ENCODE measurements at regions not wholly inside any gene's neighbourhood (a gene's known extent, or its start where the extent isn't known, plus 50 kb on each side); places are given as distances from the start of the nearest gene placed in this dataset.

- H3K4me3 ChIP-seq = no peak overlapping the region
- intact Hi-C loops (cut with micrococcal nuclease) = no loop called here
Observed at GRCh38 chr5:87997662-87998061, 271.0 kb downstream of the TMEM161B start.

GRCh38 chr5:87966213-87966612 lies 302.4 kb downstream of the TMEM161B start:
- FAIRE-seq = no peak
- TF ChIP-seq TRIM28 (IDR thresholded peaks at IDR 0.05) = no peak
- TF ChIP-seq NR0B1 (IDR thresholded peaks at IDR 0.05; ENCODE audit: partially characterized antibody) = no peak
- TF ChIP-seq ZFP1 (CRISPR knock-in tag; IDR thresholded peaks at IDR 0.05) = no peak
- TF ChIP-seq DEAF1 (CRISPR knock-in tag; IDR thresholded peaks at IDR 0.05) = no peak
- no peak for TF ChIP-seq ZNF197 (CRISPR knock-in tag; IDR thresholded peaks at IDR 0.05; ENCODE audit: low read depth)
- no peak for TF ChIP-seq BCLAF1 (IDR thresholded peaks at IDR 0.05; ENCODE audit: borderline replicate concordance in 1 of 2, control insufficient read depth in 1 of 2, low read depth in 2 of 2, low read length in 1 of 2)
- TF ChIP-seq ZNF316 (IDR thresholded peaks at IDR 0.05) = peak; percentile 88
- no peak for TF ChIP-seq SAFB2 (IDR thresholded peaks at IDR 0.05; ENCODE audit: borderline replicate concordance, low read depth, low read length, severe bottlenecking)
- no peak for TF ChIP-seq CTBP1 (IDR thresholded peaks at IDR 0.05; ENCODE audit: borderline replicate concordance)
- peak; percentile 65 for TF ChIP-seq MAFG (tag; conservative IDR thresholded peaks at IDR 0.05)

More at GRCh38 chr5:87997662-87998061, 271.0 kb downstream of the TMEM161B start:
- H3K36me3 ChIP-seq (ENCODE audit: control insufficient read depth, insufficient read depth, low read length) = no peaks in the 10 kb centered on the region
- H3K9me1 ChIP-seq (ENCODE audit: control insufficient read depth, insufficient read depth, low read length) = no peaks in the 10 kb centered on the region
- no peak overlapping the region for H2AFZ ChIP-seq (ENCODE audit: low read depth, low read length)
- ChIA-PET CTCF (ENCODE audit: low intra/inter-chr PET ratio) (no interaction called here), POLR2A (no interaction called here)
- no peak for ATAC-seq
- no peaks in the 10 kb centered on the region for H3K79me2 ChIP-seq (ENCODE audit: control insufficient read depth, insufficient read depth, low read length)
- no peaks in the 10 kb centered on the region for H3K4me1 ChIP-seq (replicated peaks in 1 of 2; ENCODE audit: control insufficient read depth in 2 of 2, insufficient read depth in 2 of 2, low read length in 2 of 2)
- FAIRE-seq = no peak
- WGBS (ENCODE audit: insufficient coverage, low coverage, missing lambda C conversion rate) = 0% methylated on average over 2 of the region's 3 CpGs
- H3K9ac ChIP-seq (ENCODE audit: insufficient read depth in 1 of 2, low read depth in 2 of 2, low read length in 2 of 2) = no peak overlapping the region
- H3K9me3 ChIP-seq (replicated peaks; ENCODE audit: control insufficient read depth, insufficient read depth, low read depth, low read length) = no peaks in the 10 kb centered on the region
- no peak overlapping the region for H3K4me2 ChIP-seq (ENCODE audit: insufficient read depth, low read length)
- DNase-seq (ENCODE audit: extremely low read depth in 1 of 4, low spot score in 3 of 4) = no peak
- TF ChIP-seq TEAD1 (CRISPR knock-in tag; IDR thresholded peaks at IDR 0.05) (no peak), ZNF212 (CRISPR knock-in tag; IDR thresholded peaks at IDR 0.05) (no peak), ZNF444 (CRISPR knock-in tag; IDR thresholded peaks at IDR 0.05) (no peak)
- H3K27ac ChIP-seq (ENCODE audit: extremely low read depth, low read depth, low read length) = no peak overlapping the region
- H4K20me1 ChIP-seq (replicated peaks; ENCODE audit: control insufficient read depth, insufficient read depth, low read length) = no peaks in the 10 kb centered on the region
- in situ Hi-C loops (cut with MboI) = no loop called here
- no TSS peak for BruUV-seq (replicated peaks)
- H3K27me3 ChIP-seq (ENCODE audit: control insufficient read depth in 2 of 2, insufficient read depth in 2 of 2, low read length in 2 of 2) = no peaks in the 10 kb centered on the region

More at GRCh38 chr5:87966213-87966612, 302.4 kb downstream of the TMEM161B start:
- no peak overlapping the region for H3K9ac ChIP-seq (ENCODE audit: insufficient read depth in 1 of 2, low read depth in 2 of 2, low read length in 2 of 2)
- in situ Hi-C loops (cut with MboI) = no loop called here
- POLR2A ChIA-PET = no interaction called here
- H2AFZ ChIP-seq (ENCODE audit: low read depth, low read length) = no peak overlapping the region
- H3K4me2 ChIP-seq (ENCODE audit: insufficient read depth, low read length) = no peak overlapping the region
- no peaks in the 10 kb centered on the region for H3K9me3 ChIP-seq (replicated peaks; ENCODE audit: control insufficient read depth, insufficient read depth, low read depth, low read length)
- H3K79me2 ChIP-seq (ENCODE audit: control insufficient read depth, insufficient read depth, low read length) = no peaks in the 10 kb centered on the region
- H3K36me3 ChIP-seq (ENCODE audit: control insufficient read depth, insufficient read depth, low read length) = no peaks in the 10 kb centered on the region
- WGBS (ENCODE audit: insufficient coverage, low coverage, missing lambda C conversion rate) = 0% methylated on average over 2 of the region's 2 CpGs
- BruUV-seq (replicated peaks) = no TSS peak
- DNase-seq (ENCODE audit: extremely low read depth in 1 of 4, low spot score in 3 of 4) (no peak), ATAC-seq (no peak)
- no peaks in the 10 kb centered on the region for H3K9me1 ChIP-seq (ENCODE audit: control insufficient read depth, insufficient read depth, low read length)
- CTCF ChIA-PET (ENCODE audit: low intra/inter-chr PET ratio) = no interaction called here
- H4K20me1 ChIP-seq (replicated peaks; ENCODE audit: control insufficient read depth, insufficient read depth, low read length) = no peaks in the 10 kb centered on the region
- H3K4me3 ChIP-seq = no peak overlapping the region
- intact Hi-C loops (cut with micrococcal nuclease) = no loop called here
- no peak overlapping the region for H3K27ac ChIP-seq (ENCODE audit: extremely low read depth, low read depth, low read length)
- H3K4me1 ChIP-seq (replicated peaks in 1 of 2; ENCODE audit: control insufficient read depth in 2 of 2, insufficient read depth in 2 of 2, low read length in 2 of 2) = no peaks in the 10 kb centered on the region
- H3K27me3 ChIP-seq (ENCODE audit: control insufficient read depth in 2 of 2, insufficient read depth in 2 of 2, low read length in 2 of 2) = no peaks in the 10 kb centered on the region

All from K562 (cell line).